ENCODE measurements at regions not wholly inside any gene's neighbourhood (a gene's known extent, or its start where the extent isn't known, plus 50 kb on each side); places are given as distances from the start of the nearest gene placed in this dataset.

DNA sequence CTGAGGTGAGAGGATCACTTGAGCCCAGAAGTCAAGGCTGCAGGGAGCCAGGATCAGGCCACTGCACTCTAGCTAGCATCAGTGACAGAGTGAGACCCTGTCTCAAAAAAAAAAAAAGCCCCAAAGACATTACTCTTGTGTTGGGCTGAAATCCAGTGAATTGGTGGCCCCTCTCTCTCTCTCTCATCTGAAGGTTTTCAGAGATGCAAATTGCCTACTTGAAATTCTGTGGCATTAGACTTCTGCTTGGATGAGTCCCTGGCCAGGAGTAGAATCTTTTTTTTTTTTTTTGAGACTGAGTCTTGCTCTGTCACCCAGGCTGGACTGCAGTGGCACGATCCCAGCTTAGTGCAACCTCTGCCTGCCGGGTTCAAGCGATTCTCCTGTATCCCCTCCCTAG is 112.0 kb upstream of the ATF7IP start:
- Mint-ChIP-seq H3K4me3 (ENCODE audit: unreplicated experiment) (no peak overlapping the region), H3K4me1 (ENCODE audit: unreplicated experiment) (peaks cover 28% of the 10 kb centered on the region), H3K9me3 (ENCODE audit: unreplicated experiment) (no peaks in the 10 kb centered on the region), H3K27me3 (ENCODE audit: unreplicated experiment) (no peaks in the 10 kb centered on the region), H3K36me3 (ENCODE audit: unreplicated experiment) (peaks cover 3% of the 10 kb centered on the region), H3K27ac (ENCODE audit: unreplicated experiment) (no peak overlapping the region)
- DNase-seq (ENCODE audit: extremely low spot score, unreplicated experiment): no peak
- TF ChIP-seq, protein P1, sequence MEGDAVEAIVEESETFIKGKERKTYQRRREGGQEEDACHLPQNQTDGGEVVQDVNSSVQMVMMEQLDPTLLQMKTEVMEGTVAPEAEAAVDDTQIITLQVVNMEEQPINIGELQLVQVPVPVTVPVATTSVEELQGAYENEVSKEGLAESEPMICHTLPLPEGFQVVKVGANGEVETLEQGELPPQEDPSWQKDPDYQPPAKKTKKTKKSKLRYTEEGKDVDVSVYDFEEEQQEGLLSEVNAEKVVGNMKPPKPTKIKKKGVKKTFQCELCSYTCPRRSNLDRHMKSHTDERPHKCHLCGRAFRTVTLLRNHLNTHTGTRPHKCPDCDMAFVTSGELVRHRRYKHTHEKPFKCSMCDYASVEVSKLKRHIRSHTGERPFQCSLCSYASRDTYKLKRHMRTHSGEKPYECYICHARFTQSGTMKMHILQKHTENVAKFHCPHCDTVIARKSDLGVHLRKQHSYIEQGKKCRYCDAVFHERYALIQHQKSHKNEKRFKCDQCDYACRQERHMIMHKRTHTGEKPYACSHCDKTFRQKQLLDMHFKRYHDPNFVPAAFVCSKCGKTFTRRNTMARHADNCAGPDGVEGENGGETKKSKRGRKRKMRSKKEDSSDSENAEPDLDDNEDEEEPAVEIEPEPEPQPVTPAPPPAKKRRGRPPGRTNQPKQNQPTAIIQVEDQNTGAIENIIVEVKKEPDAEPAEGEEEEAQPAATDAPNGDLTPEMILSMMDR (IDR thresholded peaks at IDR 0.05): no peak

DNA sequence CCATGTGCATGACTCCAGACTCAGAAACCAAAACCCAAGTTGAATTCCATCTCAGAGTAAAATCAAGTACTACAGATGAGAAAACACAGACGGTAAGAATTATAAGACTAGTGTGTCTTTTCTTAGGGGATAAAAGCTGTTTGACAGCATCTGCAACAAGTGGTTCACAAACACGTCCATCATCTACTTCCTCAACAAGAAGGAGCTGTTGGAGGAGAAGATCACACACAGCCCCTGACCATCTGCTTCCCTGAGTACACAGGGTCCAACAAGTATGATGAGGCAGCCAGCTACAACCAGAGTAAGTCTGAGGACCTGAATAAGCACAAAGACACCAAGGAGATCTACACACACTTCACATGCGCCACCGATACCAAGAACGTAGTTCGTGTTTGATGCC is 110.7 kb upstream of the ATF7IP start:
- peaks cover 3% of the 10 kb centered on the region for H3K36me3 Mint-ChIP-seq (ENCODE audit: unreplicated experiment)
- peaks cover 35% of the 10 kb centered on the region for H3K4me1 Mint-ChIP-seq (ENCODE audit: unreplicated experiment)
- H3K27me3 Mint-ChIP-seq (ENCODE audit: unreplicated experiment): no peaks in the 10 kb centered on the region
- DNase-seq (ENCODE audit: extremely low spot score, unreplicated experiment): no peak
- TF ChIP-seq, protein P1 (IDR thresholded peaks at IDR 0.05): no peak
- H3K4me3 Mint-ChIP-seq (ENCODE audit: unreplicated experiment): no peak overlapping the region
- no peak overlapping the region for H3K27ac Mint-ChIP-seq (ENCODE audit: unreplicated experiment)
- H3K9me3 Mint-ChIP-seq (ENCODE audit: unreplicated experiment): no peaks in the 10 kb centered on the region

DNA sequence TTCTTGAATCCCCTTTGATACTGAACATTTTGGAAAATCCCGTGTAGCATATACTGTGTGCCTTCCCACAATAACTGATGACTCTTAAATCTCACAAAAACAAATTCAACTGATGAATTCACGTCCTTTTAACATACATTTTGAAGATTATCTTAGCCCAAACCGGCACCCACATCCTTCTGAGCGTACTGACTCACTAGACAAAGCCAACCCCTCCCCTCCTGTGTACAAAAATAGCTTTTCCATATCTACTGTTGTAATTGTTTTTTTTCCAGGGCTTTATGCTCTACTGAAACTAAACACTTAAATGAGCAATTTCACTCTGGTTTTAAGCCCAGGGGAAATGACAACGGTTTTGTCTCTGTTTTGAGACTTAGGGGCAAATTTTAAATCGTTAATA is 109.4 kb upstream of the ATF7IP start:
- no peak for DNase-seq (ENCODE audit: extremely low spot score, unreplicated experiment)
- TF ChIP-seq, protein P1 (IDR thresholded peaks at IDR 0.05): no peak
- peaks cover 3% of the 10 kb centered on the region for H3K36me3 Mint-ChIP-seq (ENCODE audit: unreplicated experiment)
- peaks cover 49% of the 10 kb centered on the region for H3K4me1 Mint-ChIP-seq (ENCODE audit: unreplicated experiment)
- H3K9me3 Mint-ChIP-seq (ENCODE audit: unreplicated experiment): no peaks in the 10 kb centered on the region
- no peak overlapping the region for H3K4me3 Mint-ChIP-seq (ENCODE audit: unreplicated experiment)
- no peaks in the 10 kb centered on the region for H3K27me3 Mint-ChIP-seq (ENCODE audit: unreplicated experiment)
- peak overlapping the region; percentile 96 for H3K27ac Mint-ChIP-seq (ENCODE audit: unreplicated experiment)

DNA sequence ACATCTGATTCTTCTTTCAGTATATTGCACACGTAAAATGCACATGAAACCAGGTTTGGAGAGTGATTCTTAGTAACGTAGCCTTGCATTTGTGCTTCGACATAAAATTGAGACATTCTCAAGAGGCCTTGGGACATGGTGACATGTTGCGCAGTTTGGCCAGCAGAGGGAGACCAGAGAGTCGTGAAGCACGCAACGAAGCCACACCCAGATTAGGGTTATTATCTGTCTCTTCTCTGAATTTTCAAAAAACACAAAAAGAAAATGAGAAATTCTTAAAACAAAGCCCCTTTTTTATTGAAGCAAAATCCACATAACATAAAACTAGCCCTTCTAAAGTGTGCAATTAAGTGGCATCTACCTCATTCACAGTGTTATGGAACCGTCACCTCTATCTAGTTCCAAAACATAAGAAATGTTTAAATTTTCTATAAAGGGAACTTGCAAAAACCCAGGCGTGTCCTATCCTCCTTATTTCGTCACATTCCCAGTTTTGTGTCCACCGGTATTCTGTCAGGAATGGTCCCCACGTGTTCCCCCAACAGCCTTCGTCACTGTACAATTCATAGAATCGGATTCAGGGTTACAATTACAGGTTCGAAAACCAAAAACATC is 108.8 kb upstream of the ATF7IP start:
- H3K4me3 Mint-ChIP-seq (ENCODE audit: unreplicated experiment): peak overlapping the region; percentile 16
- H3K36me3 Mint-ChIP-seq (ENCODE audit: unreplicated experiment): peaks cover 3% of the 10 kb centered on the region
- no peak for DNase-seq (ENCODE audit: extremely low spot score, unreplicated experiment)
- peak overlapping the region; percentile 96 for H3K27ac Mint-ChIP-seq (ENCODE audit: unreplicated experiment)
- peaks cover 50% of the 10 kb centered on the region for H3K4me1 Mint-ChIP-seq (ENCODE audit: unreplicated experiment)
- TF ChIP-seq, protein P1 (IDR thresholded peaks at IDR 0.05): peak; percentile 69
- no peaks in the 10 kb centered on the region for H3K9me3 Mint-ChIP-seq (ENCODE audit: unreplicated experiment)
- H3K27me3 Mint-ChIP-seq (ENCODE audit: unreplicated experiment): no peaks in the 10 kb centered on the region

DNA sequence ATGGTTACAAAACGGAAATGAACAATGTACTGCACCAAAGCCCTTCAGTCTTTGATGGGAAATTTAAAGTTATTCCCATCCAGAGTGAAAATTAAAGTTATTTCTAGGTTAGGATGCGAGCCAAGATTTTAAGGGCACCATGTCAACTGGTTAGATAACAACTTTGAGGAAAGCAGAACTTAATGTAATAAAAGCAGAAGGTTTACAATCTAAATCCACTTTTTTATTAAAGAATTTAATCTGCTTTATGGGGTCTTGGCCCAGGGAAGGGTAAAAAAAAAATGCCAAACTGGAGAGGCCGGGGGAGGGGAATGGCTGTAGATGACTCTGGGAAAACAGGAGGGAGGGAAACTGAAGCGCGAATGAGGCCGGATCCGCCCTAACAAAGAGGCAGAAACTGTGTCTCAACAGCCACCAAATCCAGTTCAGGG is 108.2 kb upstream of the ATF7IP start:
- H3K27me3 Mint-ChIP-seq (ENCODE audit: unreplicated experiment): no peaks in the 10 kb centered on the region
- H3K4me1 Mint-ChIP-seq (ENCODE audit: unreplicated experiment): peaks cover 53% of the 10 kb centered on the region
- H3K27ac Mint-ChIP-seq (ENCODE audit: unreplicated experiment): peak overlapping the region; percentile 96
- peak overlapping the region; percentile 16 for H3K4me3 Mint-ChIP-seq (ENCODE audit: unreplicated experiment)
- peaks cover 3% of the 10 kb centered on the region for H3K36me3 Mint-ChIP-seq (ENCODE audit: unreplicated experiment)
- H3K9me3 Mint-ChIP-seq (ENCODE audit: unreplicated experiment): no peaks in the 10 kb centered on the region
- TF ChIP-seq, protein P1 (IDR thresholded peaks at IDR 0.05): no peak
- no peak for DNase-seq (ENCODE audit: extremely low spot score, unreplicated experiment)
